GM10248 (cell line): ENCODE measurements at regions not wholly inside any gene's neighbourhood (a gene's known extent, or its start where the extent isn't known, plus 50 kb on each side); places are given as distances from the start of the nearest gene placed in this dataset.
"Not testable (repeated sequence)": the region's sequence is repeated elsewhere in the genome, so short reads cannot be mapped to it uniquely, and the experiment has no call there.

Experiments
- CTCF ChIA-PET: fragments of 300-600 bp; sonication (Branson Sonifier 250); formaldehyde crosslinking; extraction: SDS; loops from one replicate; lab custom pipeline; 2021; ENCODE audit warnings: antibody characterized with exemption; lab: Yijun Ruan, JAX
- POLR2A ChIA-PET: fragments of 350-650 bp; sonication (Branson Sonifier 250); formaldehyde crosslinking; extraction: SDS; loops from one replicate; lab custom pipeline; 2020; ENCODE audit warnings: antibody characterized with exemption; lab: Yijun Ruan, JAX
- DNase-seq: peaks from one replicate; pipeline ENCODE4 v3.0.0; 2012; ENCODE audit errors: extremely low spot score
- CTCF ChIP-seq: IDR thresholded peaks from 2 replicates; pipeline ENCODE4 v1.5.1; 2012; ENCODE audit warnings: mild to moderate bottlenecking, low read depth; ENCODE audit errors: extremely low read depth, missing control alignments, control extremely low read depth

DNA sequence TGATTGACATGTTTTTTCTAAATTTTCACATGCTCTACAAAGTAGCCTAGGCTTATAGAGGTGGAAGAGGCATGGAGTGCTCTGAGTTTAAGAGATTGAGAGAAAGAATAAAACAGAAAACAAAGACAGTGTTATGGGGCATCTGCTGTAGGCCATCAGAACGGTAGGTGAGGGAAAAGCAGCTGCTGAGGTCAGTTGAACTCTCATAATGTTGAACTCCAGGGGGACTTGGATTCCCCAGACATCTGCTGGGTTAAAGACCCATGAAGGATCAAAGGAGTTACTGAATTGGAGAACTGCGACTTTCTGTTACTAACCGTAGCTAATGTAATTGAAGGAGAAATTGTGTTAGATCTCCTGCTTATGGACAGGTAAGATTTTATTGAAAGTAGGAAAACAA is 333.9 kb downstream of the TFAP2B start:
- no peak for DNase-seq
- ChIA-PET POLR2A (no interaction called here), CTCF (interaction anchor here (0.6 to 1.3 kb wide), 2 partner anchors 25 to 822 kb away, joined by 3 read pairs; no protein-coding TSS in a partner anchor)
- TF ChIP-seq CTCF = no peak

GRCh38 chr6:51153109-51153508 is 334.4 kb downstream of the TFAP2B start:
- ChIA-PET POLR2A (no interaction called here), CTCF (interaction anchor here (0.6 to 1.3 kb wide), 3 partner anchors 24 to 823 kb away, joined by 3 read pairs; no protein-coding TSS in a partner anchor)

DNA sequence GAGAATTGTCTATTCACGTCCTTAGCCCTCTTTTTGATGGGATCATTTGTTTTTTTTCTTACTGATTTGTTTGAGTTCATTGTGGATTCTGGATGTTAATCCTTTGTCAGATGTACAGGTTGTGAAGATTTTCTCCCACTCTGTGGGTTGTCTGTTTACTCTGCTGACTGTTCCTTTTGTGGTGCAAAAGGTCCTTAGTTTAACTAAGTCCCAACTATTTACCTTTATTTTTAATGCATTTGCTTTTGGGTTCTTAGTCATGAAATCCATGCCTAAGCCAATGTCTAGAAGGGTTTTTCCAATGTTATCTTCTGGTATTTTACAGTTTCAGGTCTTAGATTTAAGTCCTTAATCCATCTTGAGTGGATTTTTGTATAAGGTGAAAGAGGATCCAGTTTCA is 336.3 kb downstream of the TFAP2B start:
- DNase-seq, POLR2A ChIA-PET, CTCF ChIA-PET: not testable (repeated sequence)

More at GRCh38 chr6:51153109-51153508, 334.4 kb downstream of the TFAP2B start:
- no peak for TF ChIP-seq CTCF
- no peak for DNase-seq

GRCh38 chr6:51159260-51159659 is 340.6 kb downstream of the TFAP2B start:
- DNase-seq, CTCF ChIA-PET, POLR2A ChIA-PET: not testable (repeated sequence)

GRCh38 chr6:51161752-51162151 is 343.1 kb downstream of the TFAP2B start:
- POLR2A ChIA-PET = no interaction called here
- TF ChIP-seq CTCF = no peak
- DNase-seq = no peak
- CTCF ChIA-PET = no interaction called here

- TF ChIP-seq CTCF = no peak
- POLR2A ChIA-PET = no interaction called here
- DNase-seq = no peak
- CTCF ChIA-PET = no interaction called here
Observed at GRCh38 chr6:51163843-51164529, 345.3 kb downstream of the TFAP2B start.

DNA sequence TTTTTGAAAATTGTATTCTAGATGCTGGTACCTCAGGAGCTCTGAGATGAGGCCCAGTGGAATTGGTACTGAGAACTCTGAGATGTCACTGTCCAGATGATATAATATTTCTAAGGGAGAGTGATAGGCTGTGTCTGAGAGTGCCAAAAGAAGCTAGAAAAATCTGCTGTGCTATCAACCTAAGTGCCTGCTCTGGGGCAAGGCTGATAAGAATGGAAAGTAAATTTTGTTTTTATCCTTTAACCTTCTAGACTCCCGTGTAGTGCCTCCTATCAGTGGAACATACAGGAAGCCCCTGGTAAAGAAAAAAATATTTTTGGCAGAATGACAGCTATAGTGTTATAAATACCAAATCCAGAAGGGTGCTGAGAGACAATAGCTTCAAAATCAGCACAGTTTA is 348.2 kb downstream of the TFAP2B start:
- ChIA-PET CTCF (interaction anchor here (1.5 to 2.6 kb wide), 2 partner anchors 9 to 11 kb away, joined by 3 to 6 read pairs; no protein-coding TSS in a partner anchor), POLR2A (no interaction called here)
- no peak for DNase-seq
- no peak for TF ChIP-seq CTCF
